ENCODE measurements at regions not wholly inside any gene's neighbourhood (a gene's known extent, or its start where the extent isn't known, plus 50 kb on each side); places are given as distances from the start of the nearest gene placed in this dataset.
"Not testable (repeated sequence)": the region's sequence is repeated elsewhere in the genome, so short reads cannot be mapped to it uniquely, and the experiment has no call there.

DNA sequence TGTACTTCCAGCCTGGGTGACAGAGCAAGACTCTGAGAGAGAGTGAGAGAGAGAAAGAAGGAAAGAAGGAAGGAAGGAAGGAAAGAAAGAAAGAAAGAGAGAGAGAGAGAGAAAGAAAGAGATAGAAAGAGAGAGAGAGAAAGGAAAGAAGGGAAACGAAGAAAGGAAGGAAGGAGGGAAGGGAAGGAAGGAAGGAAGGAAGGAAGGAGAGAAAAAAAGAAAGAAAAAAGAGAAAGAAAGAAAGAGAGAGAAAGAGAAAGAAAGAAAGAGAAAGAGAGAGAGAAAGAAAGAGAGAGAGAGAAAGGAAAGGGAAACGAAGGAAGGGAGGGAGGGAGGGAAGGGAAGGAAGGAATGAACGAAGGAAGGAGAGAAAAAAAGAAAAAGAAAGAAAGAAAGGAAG lies 238.6 kb downstream of the ASMT start:
- no peak for ATAC-seq

DNA sequence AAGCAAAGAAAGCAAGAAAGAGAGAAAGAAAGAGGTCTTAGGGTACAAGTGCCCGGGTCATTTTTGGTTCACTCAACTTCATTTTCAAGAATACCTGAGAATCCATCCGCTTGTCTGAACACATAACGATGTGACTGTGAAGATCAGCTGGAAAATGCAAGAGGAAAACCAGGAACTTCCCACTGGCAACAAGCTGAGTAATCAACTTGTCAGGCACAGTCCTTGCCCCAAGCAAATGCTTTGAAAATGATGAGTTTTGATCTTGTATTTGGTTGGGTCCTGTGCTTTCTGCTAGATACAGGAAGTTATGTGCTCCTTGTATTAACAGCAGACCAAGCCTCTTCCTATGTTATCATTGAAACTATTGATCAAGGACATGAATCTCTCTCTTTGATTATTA lies 239.1 kb downstream of the ASMT start:
- ATAC-seq = no peak

DNA sequence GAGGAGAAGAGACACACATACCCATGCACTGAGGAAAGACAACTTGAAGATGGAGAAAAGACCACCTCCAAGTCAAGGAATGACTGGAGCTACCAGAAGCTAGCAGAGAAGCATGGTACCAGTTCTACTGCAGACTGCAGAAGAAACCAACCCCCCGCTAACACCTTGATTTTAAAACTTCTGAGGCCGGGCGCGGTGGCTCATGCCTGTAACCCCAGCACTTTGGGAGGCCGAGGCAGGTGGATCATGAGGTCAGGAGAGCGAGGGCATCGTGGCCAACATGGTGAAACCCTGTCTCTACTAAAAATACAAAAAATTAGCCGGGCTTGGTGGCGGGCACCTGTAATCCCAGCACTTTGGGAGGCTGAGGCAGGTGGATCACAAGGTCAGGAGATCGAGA lies 240.0 kb downstream of the ASMT start:
- not testable (repeated sequence) for ATAC-seq

DNA sequence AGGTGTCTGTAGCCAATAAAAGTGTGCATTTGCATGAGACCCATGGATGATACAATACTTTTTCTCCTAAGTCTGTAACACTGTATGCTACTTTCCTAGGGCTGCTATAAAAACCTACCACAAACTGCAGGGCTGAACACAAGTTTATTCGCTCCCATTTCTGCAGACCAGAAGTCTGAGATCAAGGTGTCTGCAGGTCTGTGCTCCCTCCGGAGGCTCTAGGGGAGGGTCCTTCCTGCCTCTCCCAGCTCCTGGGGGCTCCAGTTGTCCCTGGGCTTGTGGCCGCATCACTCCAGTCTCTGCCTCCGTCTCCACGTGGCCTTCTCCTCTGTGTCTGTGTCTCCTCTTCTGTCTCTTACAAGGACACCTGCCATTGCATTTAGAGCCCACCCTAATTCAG lies 244.4 kb downstream of the ASMT start:
- ATAC-seq = not testable (repeated sequence)

DNA sequence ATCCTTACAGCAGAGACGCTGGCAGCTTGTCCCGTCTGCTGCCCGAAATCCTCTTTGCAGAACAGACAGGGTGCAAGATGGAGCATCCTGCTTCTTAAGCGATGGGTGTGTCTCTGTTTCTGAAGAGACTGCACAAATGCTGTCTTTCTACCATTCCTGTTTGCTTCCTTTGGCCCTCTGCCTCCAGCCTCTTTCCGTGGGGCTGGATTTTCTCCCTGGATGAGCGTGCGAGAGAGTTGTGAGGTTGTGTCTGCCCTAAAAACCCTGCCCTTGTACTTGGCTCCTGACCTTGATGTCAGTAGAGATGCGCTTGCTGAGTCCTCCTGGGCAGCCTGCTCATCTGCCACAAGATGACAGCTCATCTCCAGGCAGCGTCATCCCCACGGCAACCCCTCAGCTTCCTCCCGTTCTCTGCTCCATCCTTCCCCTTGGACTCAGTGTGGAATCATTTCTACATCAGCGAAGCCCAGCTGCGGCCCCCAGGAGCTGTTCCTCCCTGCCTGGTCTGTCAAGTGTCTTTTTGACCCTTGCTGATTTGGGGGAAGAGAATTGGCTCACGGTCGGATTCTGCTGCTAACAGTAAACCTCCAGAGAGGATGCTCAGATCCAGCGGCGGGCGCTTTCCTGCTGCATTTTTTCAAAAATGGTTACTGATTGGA lies 246.2 kb downstream of the ASMT start:
- no peak for ATAC-seq

DNA sequence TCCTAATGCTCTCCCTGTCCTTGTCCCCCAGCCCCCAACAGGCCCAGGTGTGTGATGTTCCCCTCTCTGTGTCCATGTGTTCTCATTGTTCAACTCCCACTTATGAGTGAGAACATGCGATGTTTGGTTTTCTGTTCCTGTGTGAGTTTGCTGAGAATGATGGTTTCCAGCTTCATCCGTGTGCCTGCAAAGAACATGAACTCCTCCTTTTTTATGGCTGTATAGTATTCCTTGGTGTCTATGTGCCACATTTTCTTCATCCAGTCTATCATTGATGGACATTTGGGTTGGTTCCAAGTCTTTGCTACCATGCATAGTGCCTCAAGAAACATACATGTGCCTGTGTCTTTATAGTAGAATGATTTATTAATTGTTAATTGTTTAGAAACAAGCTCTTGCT lies 249.1 kb downstream of the ASMT start:
- ATAC-seq = not testable (repeated sequence)

DNA sequence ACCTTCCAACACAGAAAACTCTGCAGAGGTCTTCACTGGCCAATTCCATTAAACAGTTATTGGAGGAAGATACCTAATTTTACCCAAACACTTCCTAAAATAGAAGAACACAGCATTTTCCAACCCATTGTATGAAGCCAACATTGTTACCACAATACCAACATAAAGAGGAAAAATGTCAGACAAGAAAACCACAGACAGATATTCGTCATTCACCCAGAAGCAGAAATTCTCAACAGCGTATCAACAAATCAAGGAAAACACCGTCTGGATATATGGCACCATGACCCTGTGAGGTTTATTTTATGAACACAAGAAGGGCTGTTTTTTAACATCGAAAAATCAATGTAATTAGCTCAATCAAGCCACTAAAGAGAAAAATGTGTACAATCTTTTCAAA lies 255.6 kb downstream of the ASMT start:
- no peak for ATAC-seq

DNA sequence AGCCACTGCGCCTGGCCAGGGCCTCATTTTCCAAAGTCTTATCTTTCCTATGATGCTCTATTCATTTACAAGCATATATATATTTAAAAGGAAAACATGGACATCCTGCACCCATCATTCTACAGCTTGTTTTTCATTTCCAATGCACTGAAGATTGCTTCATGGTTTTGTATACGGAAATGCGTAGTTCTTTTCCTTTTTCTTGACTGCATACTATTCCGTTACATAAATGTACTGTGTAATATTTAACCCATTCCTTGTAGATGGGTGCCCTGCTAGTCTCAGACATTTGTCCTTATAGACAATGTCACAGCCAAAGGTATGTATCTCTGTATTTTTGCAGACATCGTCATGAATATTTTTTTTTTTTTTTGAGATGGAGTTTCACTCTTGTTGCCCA lies 257.0 kb downstream of the ASMT start:
- no peak for ATAC-seq

DNA sequence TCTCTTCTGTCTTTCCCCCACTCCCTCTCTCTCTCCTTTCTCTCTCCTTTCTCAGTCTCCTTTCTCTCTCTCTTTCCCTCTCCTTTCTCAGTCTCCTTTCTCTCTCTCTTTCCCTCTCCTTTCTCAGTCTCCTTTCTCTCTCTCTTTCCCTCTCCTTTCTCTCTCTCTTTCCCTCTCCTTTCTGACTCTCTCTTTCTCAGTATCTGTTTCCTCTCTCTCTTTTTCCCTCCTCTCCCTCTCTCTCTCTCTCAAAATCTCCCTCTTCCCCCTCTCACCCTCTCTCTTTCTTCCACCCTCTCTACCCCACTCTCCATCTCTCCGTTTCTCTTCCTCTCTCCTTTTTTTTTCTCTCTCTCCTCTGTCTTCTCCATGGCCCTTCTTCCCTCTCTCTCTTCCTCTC lies 258.8 kb downstream of the ASMT start:
- ATAC-seq = no peak

DNA sequence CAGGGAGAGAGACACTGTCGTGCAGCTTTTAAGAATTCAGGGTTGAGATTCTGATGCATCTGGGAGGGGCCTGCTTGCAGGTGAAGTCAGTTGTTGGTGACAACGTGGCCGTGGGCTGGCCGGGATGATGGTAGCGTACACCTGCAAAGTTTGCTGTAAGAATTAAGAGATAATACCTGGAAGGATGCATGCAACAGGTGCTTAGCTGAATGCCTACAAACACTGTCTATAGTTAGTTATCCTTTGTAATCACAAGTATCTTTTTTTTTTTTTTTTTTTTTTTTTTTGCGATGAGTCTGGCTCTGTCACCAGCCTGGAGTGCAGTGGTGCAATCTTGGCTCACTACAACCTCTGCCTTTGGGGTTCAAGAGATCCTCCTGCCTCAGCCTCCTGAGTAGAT lies 259.6 kb downstream of the ASMT start:
- ATAC-seq = no peak

DNA sequence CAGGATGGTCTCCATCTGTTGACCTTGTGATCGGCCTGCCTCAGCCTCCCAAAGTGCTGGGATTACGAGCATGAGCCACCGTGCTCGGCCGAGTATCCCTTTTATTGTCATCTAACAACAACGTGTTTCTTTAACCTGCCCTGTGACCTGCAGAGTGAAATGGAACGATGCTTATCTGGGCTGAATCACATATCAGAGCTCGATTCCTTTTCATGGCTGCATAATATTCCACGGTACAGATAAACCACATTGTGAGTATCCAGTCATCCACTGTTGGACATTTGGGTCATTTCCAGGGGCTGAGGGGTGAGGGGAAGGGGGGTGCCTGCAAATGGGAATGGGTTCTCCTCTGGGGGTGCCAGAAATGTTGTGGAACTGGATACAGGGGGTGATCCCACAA lies 260.0 kb downstream of the ASMT start:
- no peak for ATAC-seq

DNA sequence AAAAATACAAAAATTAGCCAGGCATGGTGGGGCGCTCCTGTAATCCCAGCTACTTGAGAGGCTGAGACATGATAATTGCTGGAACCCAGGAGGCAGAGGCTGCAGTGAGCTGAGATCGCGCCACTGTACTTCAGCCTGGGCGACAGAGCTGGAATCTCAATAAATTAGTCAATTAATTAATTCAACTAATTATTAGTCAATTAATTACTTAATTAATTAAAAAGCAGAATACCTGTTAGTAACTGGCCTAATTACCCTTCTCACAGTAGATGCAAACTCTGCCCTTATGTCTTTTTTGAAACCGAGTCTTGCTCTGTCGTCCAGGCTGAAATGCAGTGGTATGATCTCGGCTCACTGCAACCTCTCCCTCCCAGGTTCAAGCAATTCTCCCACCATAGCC lies 261.2 kb downstream of the ASMT start:
- ATAC-seq = no peak

DNA sequence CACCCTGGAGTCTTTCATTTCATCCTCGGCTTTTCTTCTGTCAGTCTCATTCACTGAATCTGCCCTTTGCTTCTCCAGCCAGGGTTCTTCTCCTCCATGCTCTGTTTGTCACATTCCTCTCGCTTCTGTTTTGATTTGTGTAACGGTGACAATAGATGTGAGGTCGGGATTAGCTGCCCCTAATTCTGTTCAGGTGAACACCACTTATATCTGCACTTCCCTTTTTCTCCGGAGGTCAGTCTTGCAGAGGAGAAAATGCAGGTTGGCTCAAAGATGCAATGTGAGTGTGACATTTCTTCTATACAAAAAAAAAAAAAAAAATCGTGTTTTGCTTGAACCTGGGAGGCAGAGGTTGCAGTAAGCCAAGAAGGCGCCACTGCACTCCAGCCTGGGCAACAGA lies 262.9 kb downstream of the ASMT start:
- no peak for ATAC-seq

DNA sequence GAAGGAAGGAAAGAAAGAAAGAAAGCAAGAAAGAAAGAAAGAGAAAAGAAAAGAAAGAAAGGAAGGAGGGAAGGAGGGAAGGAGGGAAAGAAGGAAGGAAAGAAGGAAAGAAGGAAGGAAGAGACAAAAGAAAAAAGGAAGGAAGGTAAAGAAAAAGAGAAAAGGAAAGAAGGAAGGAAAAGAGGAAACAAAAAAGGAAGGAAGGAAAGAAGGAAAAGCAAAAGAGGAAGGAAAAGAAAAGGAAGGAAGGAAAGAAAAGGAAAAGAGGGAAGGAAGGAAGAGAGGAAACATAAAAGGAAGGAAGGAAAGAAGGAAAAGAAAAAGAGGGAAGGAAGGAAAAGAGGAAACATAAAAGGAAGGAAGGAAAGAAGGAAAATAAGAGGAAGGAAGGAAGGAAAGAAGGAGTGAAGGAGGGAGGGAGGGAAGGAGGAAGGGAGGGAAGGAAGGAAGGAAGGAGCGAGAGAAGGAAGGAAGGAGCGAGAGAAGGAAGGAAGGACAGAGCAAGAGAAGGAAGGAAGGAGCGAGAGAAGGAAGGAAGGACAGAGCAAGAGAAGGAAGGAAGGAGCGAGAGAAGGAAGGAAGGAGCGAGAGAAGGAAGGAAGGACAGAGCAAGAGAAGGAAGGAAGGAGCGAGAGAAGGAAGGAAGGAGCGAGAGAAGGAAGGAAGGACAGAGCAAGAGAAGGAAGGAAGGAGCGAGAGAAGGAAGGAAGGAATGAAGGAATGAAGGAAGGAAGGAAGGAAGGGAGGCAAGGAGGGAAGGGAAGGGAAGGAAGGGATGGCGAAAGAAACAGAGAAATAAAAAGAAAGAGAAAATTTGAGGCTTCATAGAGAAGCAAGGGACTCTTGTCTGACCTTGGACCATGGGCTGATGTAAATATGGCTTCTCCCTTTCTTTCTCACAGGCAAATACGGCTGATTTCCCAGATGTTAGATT lies 266.3 kb downstream of the ASMT start:
- ATAC-seq = not testable (repeated sequence)

DNA sequence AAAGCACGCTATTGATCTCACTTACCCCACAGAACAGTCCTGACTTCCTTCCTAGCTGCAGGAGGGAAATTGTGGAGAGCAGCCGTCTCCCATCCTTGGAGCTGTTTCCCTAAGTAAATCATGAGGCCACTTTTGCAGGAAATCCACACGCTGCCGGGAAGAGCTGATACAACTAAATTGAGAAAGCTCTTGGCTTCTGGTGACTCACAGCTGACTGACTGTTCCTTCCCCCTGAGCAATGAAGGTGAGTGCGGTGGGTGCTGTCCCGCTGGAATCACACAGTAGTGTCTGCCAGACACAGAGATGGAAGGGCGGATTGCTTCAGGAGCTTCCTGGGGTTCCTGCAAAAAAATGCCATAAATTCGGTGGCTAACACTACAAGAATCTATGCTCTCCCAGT lies 268.9 kb downstream of the ASMT start:
- no peak for ATAC-seq

DNA sequence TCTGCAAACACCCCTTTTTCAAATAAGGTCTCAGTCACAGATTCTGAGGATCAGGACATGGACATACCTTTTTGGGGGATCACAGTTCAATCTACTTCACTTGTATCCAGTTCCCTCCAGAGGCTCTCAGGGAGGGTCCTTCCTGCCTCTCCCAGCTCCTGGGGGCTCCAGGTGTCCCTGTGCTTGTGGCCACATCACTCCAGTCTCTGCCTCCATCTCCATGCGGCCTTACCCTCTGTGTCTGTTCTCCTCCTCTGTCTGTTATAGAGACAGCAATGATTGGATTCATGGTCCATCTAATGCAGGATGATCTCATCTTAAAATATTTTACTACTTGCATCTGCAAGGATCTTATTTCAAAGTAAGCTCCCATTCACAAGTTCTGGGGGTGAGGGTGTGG lies 269.6 kb downstream of the ASMT start:
- ATAC-seq = no peak

DNA sequence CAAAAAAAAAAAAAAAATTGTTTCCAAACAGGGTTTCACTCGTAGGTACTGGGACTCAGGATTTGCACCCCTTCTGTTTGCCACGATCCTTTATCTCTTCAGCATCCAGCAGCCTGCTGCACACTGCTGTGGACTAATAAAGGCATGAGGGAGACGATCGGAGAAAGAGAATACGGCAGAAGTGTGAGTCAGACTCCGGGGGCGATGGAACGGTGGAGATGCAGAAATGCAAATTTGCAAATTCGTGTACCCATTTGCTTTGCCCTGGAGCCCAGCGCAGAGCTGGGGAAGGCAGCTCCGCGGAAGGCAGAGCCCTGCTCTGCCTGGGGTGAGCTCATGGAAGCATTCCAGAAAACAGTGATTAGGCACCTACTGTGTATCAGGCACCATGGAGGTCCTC lies 270.3 kb downstream of the ASMT start:
- no peak for ATAC-seq

DNA sequence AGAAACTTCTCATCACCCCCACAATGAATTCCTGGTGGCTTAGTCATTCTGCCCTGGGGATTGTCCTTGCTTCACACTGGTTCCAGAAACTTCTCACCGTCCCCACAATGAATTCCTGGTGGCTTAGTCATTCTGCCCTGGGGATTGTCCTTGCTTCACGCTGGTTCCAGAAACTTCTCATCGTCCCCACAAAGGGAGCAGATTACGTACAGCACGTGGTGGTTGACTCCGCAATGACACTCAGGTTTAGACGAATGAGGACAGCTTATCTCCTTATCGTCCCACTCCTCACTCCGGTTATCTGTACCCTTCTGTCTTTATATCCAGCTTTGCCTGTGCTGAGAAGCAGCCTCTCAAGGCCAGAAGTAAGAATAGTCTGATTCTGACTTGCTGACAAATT lies 273.4 kb downstream of the ASMT start:
- ATAC-seq = not testable (repeated sequence)

DNA sequence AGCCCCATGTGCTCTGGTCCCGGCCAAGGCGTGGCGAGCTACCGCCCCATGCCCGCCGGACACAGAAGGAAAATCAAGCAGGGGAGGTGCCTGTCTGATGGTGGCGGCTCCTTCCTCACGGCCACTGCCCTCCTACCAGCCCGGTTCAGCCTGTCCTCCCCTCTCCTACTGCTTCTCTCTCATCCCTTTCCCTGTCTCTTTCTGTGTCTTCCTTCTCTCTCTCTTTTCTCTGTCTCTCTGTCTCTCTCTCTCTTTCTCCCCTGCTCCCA lies 279.1 kb downstream of the ASMT start:
- no peak for ATAC-seq

DNA sequence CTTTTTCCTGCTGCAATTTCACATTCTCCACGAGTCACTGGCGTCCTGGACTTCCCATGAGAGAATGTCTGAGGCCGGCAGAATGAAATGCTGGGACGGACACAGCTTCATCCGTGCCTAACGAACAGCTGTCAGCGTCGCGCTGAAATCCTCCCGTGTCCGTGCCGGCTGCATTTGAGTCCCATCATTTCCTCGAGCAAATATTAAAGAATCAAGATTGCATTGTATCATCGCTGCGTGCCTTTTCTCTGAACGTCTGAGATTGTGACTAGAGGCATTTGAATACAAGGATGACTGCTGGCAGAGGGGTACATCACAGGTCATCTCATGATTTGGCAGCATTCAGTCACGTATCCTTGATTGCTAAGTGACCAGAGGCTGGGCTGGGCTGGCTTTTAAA lies 279.9 kb downstream of the ASMT start:
- no peak for ATAC-seq

DNA sequence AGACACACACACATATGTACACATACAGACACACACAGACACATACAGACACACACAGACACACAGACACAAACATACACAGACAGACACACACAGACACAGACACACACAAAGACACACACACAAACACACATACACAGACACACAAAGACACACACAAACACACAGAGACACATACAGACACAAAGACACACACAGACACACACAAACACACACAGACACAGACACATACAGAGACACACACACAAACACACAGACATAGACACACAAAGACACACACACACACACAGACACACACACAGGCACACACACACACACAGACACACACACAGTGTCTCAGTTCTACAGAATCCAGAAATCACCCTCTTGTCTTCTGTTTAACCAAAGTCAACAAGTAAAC lies 280.7 kb downstream of the ASMT start:
- ATAC-seq = no peak

DNA sequence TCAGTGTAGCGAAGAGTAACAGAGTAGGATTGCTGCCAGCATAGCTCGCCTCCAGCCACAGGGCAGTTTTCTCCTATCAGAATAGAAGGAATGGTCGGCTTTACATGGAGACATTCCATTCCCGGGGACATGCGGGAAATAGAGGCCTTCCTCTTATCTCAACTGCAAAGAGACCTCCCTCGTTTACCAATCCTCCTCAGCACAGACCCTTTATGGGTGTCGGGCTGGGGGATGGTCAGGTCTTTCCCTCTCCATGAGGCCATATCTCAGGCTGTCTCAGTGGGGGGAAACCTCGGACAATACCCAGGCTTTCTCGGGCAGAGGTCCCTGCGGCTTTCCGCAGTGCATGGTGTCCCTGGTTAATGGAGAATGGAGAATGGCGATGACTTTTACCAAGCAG lies 285.0 kb downstream of the ASMT start:
- ATAC-seq = no peak

DNA sequence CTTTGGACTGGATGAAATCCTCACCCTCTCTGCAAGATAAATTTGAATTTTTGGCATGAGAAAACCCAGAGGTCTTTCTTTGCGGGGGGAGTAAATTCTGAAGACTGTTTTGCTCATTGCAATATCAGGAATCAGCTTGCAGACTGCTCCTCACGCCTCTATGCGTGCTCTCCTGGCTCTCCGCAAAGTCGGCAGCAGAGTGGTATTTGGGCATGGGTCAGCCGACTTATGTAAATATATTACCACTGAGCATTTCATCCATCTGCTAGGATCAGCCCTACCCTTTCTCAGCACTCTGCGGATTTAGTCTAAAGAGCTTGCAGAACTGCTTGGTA lies 288.0 kb downstream of the ASMT start:
- ATAC-seq = no peak

DNA sequence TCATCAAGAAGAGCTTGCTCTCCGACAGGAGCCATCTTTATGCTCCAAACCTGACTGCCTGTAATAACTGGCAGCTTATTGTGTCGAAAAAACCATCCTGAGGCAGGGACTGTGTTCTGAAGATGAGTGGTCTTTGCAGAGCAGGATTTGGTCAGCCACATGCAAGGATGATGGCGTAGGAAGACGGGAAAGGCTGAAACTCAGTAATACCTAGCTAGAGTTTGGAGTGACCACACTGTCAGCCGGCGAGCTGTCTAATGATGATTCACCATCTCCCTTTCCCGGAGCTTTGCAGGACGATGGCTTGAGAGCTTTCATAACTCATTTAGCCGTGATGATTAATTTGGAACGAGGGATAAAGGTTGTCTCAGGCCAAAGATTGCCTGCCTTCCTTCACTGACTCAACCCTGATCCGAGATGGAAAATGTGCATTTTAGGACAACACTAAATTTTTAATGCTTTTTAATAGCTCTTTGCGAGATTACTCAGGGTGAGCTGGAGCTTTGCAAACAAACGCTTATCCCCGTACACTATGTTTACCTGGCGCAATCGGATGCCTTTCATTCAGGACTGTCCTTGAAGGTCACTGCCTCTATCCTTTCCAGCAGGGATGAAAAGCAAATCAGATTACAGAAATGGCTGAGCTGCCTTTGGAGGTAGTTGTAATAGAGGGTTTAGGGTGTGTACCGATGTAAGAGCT lies 288.5 kb downstream of the ASMT start:
- ATAC-seq = no peak

Data from esophagus mucosa (tissue), 1 donor.